WTC11 (cell line): ENCODE measurements at regions not wholly inside any gene's neighbourhood (a gene's known extent, or its start where the extent isn't known, plus 50 kb on each side); places are given as distances from the start of the nearest gene placed in this dataset.

Experiments
- ATAC-seq: fragments of 200-7000 bp; cut with Tn5 transposase; 2 replicates; pipeline ENCODE4 v1.10.0; 2021; ENCODE audit warnings: mild to moderate bottlenecking, moderate library complexity
- CTCF ChIA-PET: fragments of 300-600 bp; sonication (Branson Sonifier 250); formaldehyde crosslinking; loops from one replicate; lab custom pipeline; 2021; ENCODE audit warnings: antibody characterized with exemption; lab: Charles Lee
- POLR2A ChIA-PET: fragments of 350-600 bp; sonication (Branson Sonifier 250); formaldehyde crosslinking; loops from one replicate; lab custom pipeline; 2021; ENCODE audit warnings: antibody characterized with exemption; lab: Charles Lee
- DNase-seq: peaks from one replicate; pipeline ENCODE4 v3.0.0; 2021; ENCODE audit warnings: low spot score
- H3K27ac Mint-ChIP-seq: 2 replicates; pipeline ENCODE4 v1.8.0; 2021; ENCODE audit warnings: mixed read lengths
- H3K27me3 Mint-ChIP-seq: 2 replicates; pipeline ENCODE4 v1.8.0; 2021; ENCODE audit warnings: low read depth, mild to moderate bottlenecking, moderate library complexity, mixed read lengths
- H3K36me3 Mint-ChIP-seq: 2 replicates; pipeline ENCODE4 v1.8.0; 2021; ENCODE audit warnings: mixed read lengths
- H3K4me1 Mint-ChIP-seq: 2 replicates; pipeline ENCODE4 v1.8.0; 2022; ENCODE audit warnings: mixed read lengths
- H3K4me3 Mint-ChIP-seq: 2 replicates; pipeline ENCODE4 v1.8.0; 2021; ENCODE audit warnings: mild to moderate bottlenecking, moderate library complexity, mixed read lengths
- H3K9me3 Mint-ChIP-seq: 2 replicates; pipeline ENCODE4 v1.8.0; 2021; ENCODE audit warnings: mixed read lengths
- CBFB ChIP-seq: sonication (generic); formaldehyde crosslinking; IDR thresholded peaks from 2 replicates; pipeline ENCODE4 v1.8.1; 2022; ENCODE audit warnings: mild to moderate bottlenecking, low read depth, missing genetic modification reagents
- FOXJ3 ChIP-seq: sonication (generic); formaldehyde crosslinking; IDR thresholded peaks from 2 replicates; pipeline ENCODE4 v1.9.0; 2021; ENCODE audit warnings: missing genetic modification reagents, mild to moderate bottlenecking, borderline replicate concordance
- NR3C1 ChIP-seq: sonication (generic); formaldehyde crosslinking; conservative IDR thresholded peaks from 2 replicates; pipeline ENCODE4 v1.8.1; 2023; ENCODE audit warnings: low read depth, mild to moderate bottlenecking, missing genetic modification reagents
- OVOL2 ChIP-seq: fragments of 250-450 bp; sonication (Bioruptor Pico); IDR thresholded peaks from 2 replicates; pipeline ENCODE4 v1.9.0; 2021; ENCODE audit warnings: mild to moderate bottlenecking, borderline replicate concordance
- RORB ChIP-seq: fragments of 250-450 bp; sonication (Bioruptor Pico); IDR thresholded peaks from 2 replicates; pipeline ENCODE4 v1.9.0; 2021; ENCODE audit warnings: mild to moderate bottlenecking
- ZNF121 ChIP-seq: sonication (generic); formaldehyde crosslinking; IDR thresholded peaks from 2 replicates; pipeline ENCODE4 v1.8.0; 2023; ENCODE audit warnings: missing genetic modification reagents
- ZNF263 ChIP-seq: sonication (generic); formaldehyde crosslinking; IDR thresholded peaks from 2 replicates; pipeline ENCODE4 v1.8.1; 2022; ENCODE audit warnings: low read depth, mild to moderate bottlenecking, moderate library complexity, missing genetic modification reagents
- TF ChIP-seq, protein P1 (sequence below): fragments of 250-450 bp; sonication (Bioruptor Pico); IDR thresholded peaks from 2 replicates; pipeline ENCODE4 v1.9.0; 2021; ENCODE audit warnings: mild to moderate bottlenecking
- TF ChIP-seq, protein P2 (sequence below): sonication (generic); formaldehyde crosslinking; IDR thresholded peaks from 2 replicates; pipeline ENCODE4 v1.8.1; 2022; ENCODE audit warnings: low read depth, missing genetic modification reagents, borderline replicate concordance
- TF ChIP-seq, protein P3 (sequence below): sonication (generic); formaldehyde crosslinking; IDR thresholded peaks from 2 replicates; pipeline ENCODE4 v1.8.0; 2022; ENCODE audit warnings: mild to moderate bottlenecking, missing genetic modification reagents
- TF ChIP-seq, protein P4 (sequence below): fragments of 250-450 bp; sonication (Bioruptor Pico); IDR thresholded peaks from 2 replicates; pipeline ENCODE4 v1.9.0; 2021; ENCODE audit warnings: mild to moderate bottlenecking, borderline replicate concordance
- TF ChIP-seq, protein P5 (sequence below): fragments of 250-450 bp; sonication (Bioruptor Pico); conservative IDR thresholded peaks from 2 replicates; pipeline ENCODE4 v1.9.0; 2021; ENCODE audit warnings: mild to moderate bottlenecking
- TF ChIP-seq, protein P6 (sequence below): fragments of 200-600 bp; IDR thresholded peaks from 2 replicates; pipeline ENCODE4 v1.8.0; 2022; ENCODE audit warnings: antibody characterized with exemption

DNA sequence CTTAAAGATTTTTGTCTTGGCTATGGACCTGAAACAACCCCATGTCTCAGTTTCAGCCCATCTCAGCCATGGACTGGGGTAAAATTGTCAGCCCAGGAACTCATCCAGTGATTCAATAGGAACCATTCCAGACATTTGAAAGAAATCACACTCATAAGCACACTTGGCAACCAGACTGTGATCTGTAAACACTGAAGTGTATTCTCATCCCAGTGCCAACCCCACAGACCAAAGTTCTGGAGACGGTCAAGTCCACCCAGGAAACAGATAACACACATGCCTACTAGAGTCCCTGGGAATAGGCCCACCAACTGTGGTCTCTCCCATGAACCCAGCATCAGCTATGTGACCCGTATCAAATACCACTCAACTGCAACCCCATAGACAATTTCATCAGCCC lies 804.6 kb downstream of the TRHDE start:
- no peaks in the 10 kb centered on the region for H3K4me1 Mint-ChIP-seq
- CTCF ChIA-PET = no interaction called here

More for the DNA sequence above, 804.6 kb downstream of the TRHDE start:
- no peaks in the 10 kb centered on the region for H3K27me3 Mint-ChIP-seq
- TF ChIP-seq, protein P1, sequence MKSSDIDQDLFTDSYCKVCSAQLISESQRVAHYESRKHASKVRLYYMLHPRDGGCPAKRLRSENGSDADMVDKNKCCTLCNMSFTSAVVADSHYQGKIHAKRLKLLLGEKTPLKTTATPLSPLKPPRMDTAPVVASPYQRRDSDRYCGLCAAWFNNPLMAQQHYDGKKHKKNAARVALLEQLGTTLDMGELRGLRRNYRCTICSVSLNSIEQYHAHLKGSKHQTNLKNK = no peak
- no peak for TF ChIP-seq ZNF121 (CRISPR knock-in tag)
- TF ChIP-seq, protein P2, sequence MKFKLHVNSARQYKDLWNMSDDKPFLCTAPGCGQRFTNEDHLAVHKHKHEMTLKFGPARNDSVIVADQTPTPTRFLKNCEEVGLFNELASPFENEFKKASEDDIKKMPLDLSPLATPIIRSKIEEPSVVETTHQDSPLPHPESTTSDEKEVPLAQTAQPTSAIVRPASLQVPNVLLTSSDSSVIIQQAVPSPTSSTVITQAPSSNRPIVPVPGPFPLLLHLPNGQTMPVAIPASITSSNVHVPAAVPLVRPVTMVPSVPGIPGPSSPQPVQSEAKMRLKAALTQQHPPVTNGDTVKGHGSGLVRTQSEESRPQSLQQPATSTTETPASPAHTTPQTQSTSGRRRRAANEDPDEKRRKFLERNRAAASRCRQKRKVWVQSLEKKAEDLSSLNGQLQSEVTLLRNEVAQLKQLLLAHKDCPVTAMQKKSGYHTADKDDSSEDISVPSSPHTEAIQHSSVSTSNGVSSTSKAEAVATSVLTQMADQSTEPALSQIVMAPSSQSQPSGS = no peak
- TF ChIP-seq, protein P3, sequence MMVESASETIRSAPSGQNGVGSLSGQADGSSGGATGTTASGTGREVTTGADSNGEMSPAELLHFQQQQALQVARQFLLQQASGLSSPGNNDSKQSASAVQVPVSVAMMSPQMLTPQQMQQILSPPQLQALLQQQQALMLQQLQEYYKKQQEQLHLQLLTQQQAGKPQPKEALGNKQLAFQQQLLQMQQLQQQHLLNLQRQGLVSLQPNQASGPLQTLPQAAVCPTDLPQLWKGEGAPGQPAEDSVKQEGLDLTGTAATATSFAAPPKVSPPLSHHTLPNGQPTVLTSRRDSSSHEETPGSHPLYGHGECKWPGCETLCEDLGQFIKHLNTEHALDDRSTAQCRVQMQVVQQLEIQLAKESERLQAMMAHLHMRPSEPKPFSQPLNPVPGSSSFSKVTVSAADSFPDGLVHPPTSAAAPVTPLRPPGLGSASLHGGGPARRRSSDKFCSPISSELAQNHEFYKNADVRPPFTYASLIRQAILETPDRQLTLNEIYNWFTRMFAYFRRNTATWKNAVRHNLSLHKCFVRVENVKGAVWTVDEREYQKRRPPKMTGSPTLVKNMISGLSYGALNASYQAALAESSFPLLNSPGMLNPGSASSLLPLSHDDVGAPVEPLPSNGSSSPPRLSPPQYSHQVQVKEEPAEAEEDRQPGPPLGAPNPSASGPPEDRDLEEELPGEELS (CRISPR knock-in tag) = no peak
- TF ChIP-seq ZNF263 = no peak
- TF ChIP-seq, protein P4, sequence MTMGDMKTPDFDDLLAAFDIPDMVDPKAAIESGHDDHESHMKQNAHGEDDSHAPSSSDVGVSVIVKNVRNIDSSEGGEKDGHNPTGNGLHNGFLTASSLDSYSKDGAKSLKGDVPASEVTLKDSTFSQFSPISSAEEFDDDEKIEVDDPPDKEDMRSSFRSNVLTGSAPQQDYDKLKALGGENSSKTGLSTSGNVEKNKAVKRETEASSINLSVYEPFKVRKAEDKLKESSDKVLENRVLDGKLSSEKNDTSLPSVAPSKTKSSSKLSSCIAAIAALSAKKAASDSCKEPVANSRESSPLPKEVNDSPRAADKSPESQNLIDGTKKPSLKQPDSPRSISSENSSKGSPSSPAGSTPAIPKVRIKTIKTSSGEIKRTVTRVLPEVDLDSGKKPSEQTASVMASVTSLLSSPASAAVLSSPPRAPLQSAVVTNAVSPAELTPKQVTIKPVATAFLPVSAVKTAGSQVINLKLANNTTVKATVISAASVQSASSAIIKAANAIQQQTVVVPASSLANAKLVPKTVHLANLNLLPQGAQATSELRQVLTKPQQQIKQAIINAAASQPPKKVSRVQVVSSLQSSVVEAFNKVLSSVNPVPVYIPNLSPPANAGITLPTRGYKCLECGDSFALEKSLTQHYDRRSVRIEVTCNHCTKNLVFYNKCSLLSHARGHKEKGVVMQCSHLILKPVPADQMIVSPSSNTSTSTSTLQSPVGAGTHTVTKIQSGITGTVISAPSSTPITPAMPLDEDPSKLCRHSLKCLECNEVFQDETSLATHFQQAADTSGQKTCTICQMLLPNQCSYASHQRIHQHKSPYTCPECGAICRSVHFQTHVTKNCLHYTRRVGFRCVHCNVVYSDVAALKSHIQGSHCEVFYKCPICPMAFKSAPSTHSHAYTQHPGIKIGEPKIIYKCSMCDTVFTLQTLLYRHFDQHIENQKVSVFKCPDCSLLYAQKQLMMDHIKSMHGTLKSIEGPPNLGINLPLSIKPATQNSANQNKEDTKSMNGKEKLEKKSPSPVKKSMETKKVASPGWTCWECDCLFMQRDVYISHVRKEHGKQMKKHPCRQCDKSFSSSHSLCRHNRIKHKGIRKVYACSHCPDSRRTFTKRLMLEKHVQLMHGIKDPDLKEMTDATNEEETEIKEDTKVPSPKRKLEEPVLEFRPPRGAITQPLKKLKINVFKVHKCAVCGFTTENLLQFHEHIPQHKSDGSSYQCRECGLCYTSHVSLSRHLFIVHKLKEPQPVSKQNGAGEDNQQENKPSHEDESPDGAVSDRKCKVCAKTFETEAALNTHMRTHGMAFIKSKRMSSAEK (CRISPR knock-in tag) = no peak
- no peak for TF ChIP-seq CBFB
- TF ChIP-seq, protein P5, sequence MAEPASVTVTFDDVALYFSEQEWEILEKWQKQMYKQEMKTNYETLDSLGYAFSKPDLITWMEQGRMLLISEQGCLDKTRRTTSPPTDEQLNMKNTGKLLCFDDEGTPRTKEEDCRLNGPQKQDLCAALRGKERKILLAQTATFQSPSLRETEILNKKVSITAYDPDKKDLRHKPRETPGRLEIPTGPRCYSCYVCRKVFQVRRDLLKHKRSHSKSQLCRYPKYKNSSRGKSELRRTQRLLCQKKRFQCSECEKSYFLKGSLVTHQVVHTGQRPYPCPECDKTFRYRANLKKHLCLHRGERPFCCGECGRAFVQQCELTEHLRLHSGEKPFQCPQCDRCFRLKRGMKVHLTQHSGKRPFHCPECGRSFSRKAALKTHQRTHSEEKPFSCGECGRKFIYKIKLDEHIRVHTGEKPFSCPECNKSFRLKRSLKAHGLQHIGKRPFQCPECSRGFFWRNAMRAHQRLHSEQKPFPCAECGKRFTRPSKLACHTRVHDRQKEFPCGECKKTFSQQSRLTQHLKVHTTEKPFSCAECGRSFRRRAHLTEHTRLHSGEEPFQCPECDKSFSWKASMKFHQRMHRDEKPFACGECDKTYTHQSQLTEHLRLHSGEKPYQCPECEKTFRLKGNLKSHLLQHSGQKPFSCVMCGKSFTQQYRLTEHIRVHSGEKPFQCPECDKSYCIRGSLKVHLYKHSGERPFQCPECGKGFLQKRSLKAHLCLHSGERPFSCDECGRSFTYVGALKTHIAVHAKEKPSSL (CRISPR knock-in tag) = no peak
- no peak for TF ChIP-seq OVOL2
- TF ChIP-seq FOXJ3 (CRISPR knock-in tag) = no peak
- TF ChIP-seq, protein P6, sequence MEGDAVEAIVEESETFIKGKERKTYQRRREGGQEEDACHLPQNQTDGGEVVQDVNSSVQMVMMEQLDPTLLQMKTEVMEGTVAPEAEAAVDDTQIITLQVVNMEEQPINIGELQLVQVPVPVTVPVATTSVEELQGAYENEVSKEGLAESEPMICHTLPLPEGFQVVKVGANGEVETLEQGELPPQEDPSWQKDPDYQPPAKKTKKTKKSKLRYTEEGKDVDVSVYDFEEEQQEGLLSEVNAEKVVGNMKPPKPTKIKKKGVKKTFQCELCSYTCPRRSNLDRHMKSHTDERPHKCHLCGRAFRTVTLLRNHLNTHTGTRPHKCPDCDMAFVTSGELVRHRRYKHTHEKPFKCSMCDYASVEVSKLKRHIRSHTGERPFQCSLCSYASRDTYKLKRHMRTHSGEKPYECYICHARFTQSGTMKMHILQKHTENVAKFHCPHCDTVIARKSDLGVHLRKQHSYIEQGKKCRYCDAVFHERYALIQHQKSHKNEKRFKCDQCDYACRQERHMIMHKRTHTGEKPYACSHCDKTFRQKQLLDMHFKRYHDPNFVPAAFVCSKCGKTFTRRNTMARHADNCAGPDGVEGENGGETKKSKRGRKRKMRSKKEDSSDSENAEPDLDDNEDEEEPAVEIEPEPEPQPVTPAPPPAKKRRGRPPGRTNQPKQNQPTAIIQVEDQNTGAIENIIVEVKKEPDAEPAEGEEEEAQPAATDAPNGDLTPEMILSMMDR = no peak
- TF ChIP-seq RORB (CRISPR knock-in tag) = no peak
- TF ChIP-seq NR3C1 (CRISPR knock-in tag) = no peak
- TF ChIP-seq, all 79 proteins: peak for 0
- POLR2A ChIA-PET = no interaction called here
- ATAC-seq (no peak), DNase-seq (no peak)
- no peak overlapping the region for H3K27ac Mint-ChIP-seq
- peaks cover 9% of the 10 kb centered on the region; the same call in 1 of the 2 replicates for H3K36me3 Mint-ChIP-seq
- H3K9me3 Mint-ChIP-seq = peaks cover 25% of the 10 kb centered on the region
- H3K4me3 Mint-ChIP-seq = no peak overlapping the region
